Smooth muscle cell of the brain vasculature (primary cell): ENCODE measurements at regions not wholly inside any gene's neighbourhood (a gene's known extent, or its start where the extent isn't known, plus 50 kb on each side); places are given as distances from the start of the nearest gene placed in this dataset.

ENCODE experiments used
- DNase-seq: peaks from one replicate; pipeline ENCODE4 v3.0.0-alpha.2; 2012; ENCODE audit warnings: low read depth, low spot score

- DNase-seq = no peak
These were observed 112.5 kb upstream of the SLC44A3 start for GRCh38 chr1:94707321-94708298.

GRCh38 chr1:94702442-94702815 lies 117.7 kb upstream of the SLC44A3 start:
- DNase-seq = peak; percentile 81

- DNase-seq = no peak
These were observed 118.2 kb upstream of the SLC44A3 start for GRCh38 chr1:94701796-94702441.

GRCh38 chr1:94698759-94699502 lies 121.2 kb upstream of the SLC44A3 start:
- DNase-seq = no peak

- no peak for DNase-seq
These were observed 121.8 kb upstream of the SLC44A3 start for GRCh38 chr1:94698356-94698755.

- no peak for DNase-seq
These were observed 122.3 kb upstream of the SLC44A3 start for GRCh38 chr1:94697839-94698238.

GRCh38 chr1:94694226-94694915 lies 125.8 kb upstream of the SLC44A3 start:
- no peak for DNase-seq

- DNase-seq = no peak
These were observed 126.7 kb upstream of the SLC44A3 start for GRCh38 chr1:94693435-94693834.

- no peak for DNase-seq
These were observed 127.1 kb upstream of the SLC44A3 start for GRCh38 chr1:94693029-94693428.

- no peak for DNase-seq
These were observed 131.5 kb upstream of the SLC44A3 start for GRCh38 chr1:94688646-94689045.

GRCh38 chr1:94686882-94687281 lies 133.3 kb upstream of the SLC44A3 start:
- no peak for DNase-seq

- DNase-seq = no peak
These were observed 135.4 kb upstream of the SLC44A3 start for GRCh38 chr1:94684690-94685250.

- no peak for DNase-seq
These were observed 136.3 kb upstream of the SLC44A3 start for GRCh38 chr1:94683886-94684285.

GRCh38 chr1:94680039-94680377 lies 138.4 kb upstream of the F3 start:
- DNase-seq = no peak

- DNase-seq = no peak
These were observed 137.9 kb upstream of the F3 start for GRCh38 chr1:94679332-94680038.

GRCh38 chr1:94678202-94678848 lies 136.8 kb upstream of the F3 start:
- DNase-seq = no peak

GRCh38 chr1:94677714-94678113 lies 136.2 kb upstream of the F3 start:
- DNase-seq = no peak

GRCh38 chr1:94677087-94677486 lies 135.5 kb upstream of the F3 start:
- no peak for DNase-seq

- DNase-seq = no peak
These were observed 135.1 kb upstream of the F3 start for GRCh38 chr1:94676686-94677085.

GRCh38 chr1:94675373-94675772 lies 133.8 kb upstream of the F3 start:
- peak; percentile 87 for DNase-seq
